GM23248 (cell line): ENCODE measurements at regions not wholly inside any gene's neighbourhood (a gene's known extent, or its start where the extent isn't known, plus 50 kb on each side); places are given as distances from the start of the nearest gene placed in this dataset.

Source experiments
- EZH2 ChIP-seq: fragments of 200-600 bp; sonication (generic); IDR thresholded peaks from 2 replicates; pipeline ENCODE4 v1.6.1; 2018; ENCODE audit warnings: antibody characterized with exemption, mild to moderate bottlenecking; ENCODE audit not compliant: insufficient read depth, poor library complexity, severe bottlenecking
- EZH2phosphoT487 ChIP-seq: fragments of 200-600 bp; sonication (generic); IDR thresholded peaks from 2 replicates; pipeline ENCODE4 v1.6.1; 2018; ENCODE audit warnings: antibody characterized with exemption, moderate library complexity, mild to moderate bottlenecking, low read depth; ENCODE audit not compliant: insufficient read depth

DNA sequence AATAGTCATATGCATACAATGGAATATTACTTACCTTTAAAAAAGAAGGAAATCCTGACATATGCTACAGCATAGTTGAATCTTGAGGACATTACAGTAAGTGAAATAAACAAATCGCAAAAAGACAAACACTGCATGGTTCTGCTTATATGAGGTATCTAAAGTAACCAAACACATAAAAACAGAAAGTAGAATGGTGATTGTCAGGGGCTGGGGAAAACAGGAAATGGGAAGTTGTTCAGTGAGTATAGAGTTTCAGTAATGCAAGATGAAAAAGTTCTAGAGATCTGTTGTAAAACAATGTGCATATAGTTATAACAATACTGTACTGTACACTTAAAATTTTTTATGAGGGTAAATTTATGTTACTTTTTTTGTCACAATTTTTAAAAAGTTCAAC lies 219.4 kb downstream of the KLF5 start:
- no peak for TF ChIP-seq EZH2
- TF ChIP-seq EZH2phosphoT487 = no peak
